ENCODE measurements at regions not wholly inside any gene's neighbourhood (a gene's known extent, or its start where the extent isn't known, plus 50 kb on each side); places are given as distances from the start of the nearest gene placed in this dataset.

DNA sequence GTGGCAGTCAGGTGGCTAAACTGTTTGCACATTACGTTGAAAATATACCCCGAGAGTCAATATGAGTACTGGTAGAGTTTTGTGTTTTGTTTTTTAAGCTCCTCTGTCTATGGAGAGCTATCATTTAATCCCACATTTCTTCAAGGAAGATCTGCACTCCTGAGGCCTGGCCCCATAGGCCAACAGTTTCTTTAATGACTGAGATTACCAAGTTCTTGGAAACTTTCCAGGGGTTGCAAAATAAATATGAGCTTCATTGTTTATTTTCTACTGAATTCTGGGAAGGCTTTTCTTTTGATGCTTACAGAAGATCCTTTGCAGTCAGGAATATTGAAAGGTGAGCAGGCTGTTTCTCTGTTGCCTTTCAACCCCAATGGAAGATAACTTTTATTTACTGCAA lies 452.0 kb downstream of the JRKL start:
- TF ChIP-seq POLR2A (IDR thresholded peaks at IDR 0.05) = no peak
- TF ChIP-seq, protein P1, sequence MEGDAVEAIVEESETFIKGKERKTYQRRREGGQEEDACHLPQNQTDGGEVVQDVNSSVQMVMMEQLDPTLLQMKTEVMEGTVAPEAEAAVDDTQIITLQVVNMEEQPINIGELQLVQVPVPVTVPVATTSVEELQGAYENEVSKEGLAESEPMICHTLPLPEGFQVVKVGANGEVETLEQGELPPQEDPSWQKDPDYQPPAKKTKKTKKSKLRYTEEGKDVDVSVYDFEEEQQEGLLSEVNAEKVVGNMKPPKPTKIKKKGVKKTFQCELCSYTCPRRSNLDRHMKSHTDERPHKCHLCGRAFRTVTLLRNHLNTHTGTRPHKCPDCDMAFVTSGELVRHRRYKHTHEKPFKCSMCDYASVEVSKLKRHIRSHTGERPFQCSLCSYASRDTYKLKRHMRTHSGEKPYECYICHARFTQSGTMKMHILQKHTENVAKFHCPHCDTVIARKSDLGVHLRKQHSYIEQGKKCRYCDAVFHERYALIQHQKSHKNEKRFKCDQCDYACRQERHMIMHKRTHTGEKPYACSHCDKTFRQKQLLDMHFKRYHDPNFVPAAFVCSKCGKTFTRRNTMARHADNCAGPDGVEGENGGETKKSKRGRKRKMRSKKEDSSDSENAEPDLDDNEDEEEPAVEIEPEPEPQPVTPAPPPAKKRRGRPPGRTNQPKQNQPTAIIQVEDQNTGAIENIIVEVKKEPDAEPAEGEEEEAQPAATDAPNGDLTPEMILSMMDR (IDR thresholded peaks at IDR 0.05) = no peak
